Immature natural killer cell (primary cell): ENCODE measurements at regions not wholly inside any gene's neighbourhood (a gene's known extent, or its start where the extent isn't known, plus 50 kb on each side); places are given as distances from the start of the nearest gene placed in this dataset.

Experiments used
- DNase-seq, 3 donors: peaks; one replicate each; pipeline ENCODE4 v3.0.0; 2022; ENCODE audit warnings: mixed read lengths in 1 of 3
- H3K27ac Mint-ChIP-seq, 6 donors: one replicate each; pipeline ENCODE4 v1.8.0; 2020; ENCODE audit warnings: mixed read lengths in 6 of 6, mild to moderate bottlenecking in 5 of 6, inconsistent platforms in 4 of 6, moderate library complexity in 3 of 6
- H3K27me3 Mint-ChIP-seq, 3 donors: one replicate each; pipeline ENCODE4 v1.8.0; 2020 to 2021; ENCODE audit warnings: low read depth in 3 of 3, mild to moderate bottlenecking in 3 of 3, mixed read lengths in 3 of 3, moderate library complexity in 3 of 3, inconsistent platforms in 1 of 3
- H3K36me3 Mint-ChIP-seq, 3 donors: one replicate each; pipeline ENCODE4 v1.8.0; 2020; ENCODE audit warnings: mixed read lengths in 3 of 3, inconsistent platforms in 2 of 3, mild to moderate bottlenecking in 2 of 3
- H3K4me1 Mint-ChIP-seq, 2 donors: one replicate each; pipeline ENCODE4 v1.8.0; 2020; ENCODE audit warnings: inconsistent platforms in 2 of 2, mild to moderate bottlenecking in 2 of 2, mixed read lengths in 2 of 2, moderate library complexity in 1 of 2
- H3K4me3 Mint-ChIP-seq, 5 donors: one replicate each; pipeline ENCODE4 v1.8.0; 2020; ENCODE audit warnings: mild to moderate bottlenecking in 5 of 5, mixed read lengths in 5 of 5, inconsistent platforms in 3 of 5, moderate library complexity in 3 of 5
- H3K9me3 Mint-ChIP-seq, 6 donors: one replicate each; pipeline ENCODE4 v1.8.0; 2020; ENCODE audit warnings: mild to moderate bottlenecking in 6 of 6, mixed read lengths in 6 of 6, inconsistent platforms in 4 of 6, moderate library complexity in 3 of 6

- H3K4me3 Mint-ChIP-seq, result no peak overlapping the region
- DNase-seq, result no peak
- H3K36me3 Mint-ChIP-seq, result peaks cover 1 to 7% (median 3%) of the 10 kb centered on the region in 3 donors
- peaks cover 0 to 6% (median 2%) of the 10 kb centered on the region in 3 donors for H3K27me3 Mint-ChIP-seq
- no peaks in the 10 kb centered on the region for H3K4me1 Mint-ChIP-seq
- no peak overlapping the region for H3K27ac Mint-ChIP-seq
- H3K9me3 Mint-ChIP-seq, result peaks cover 8 to 36% (median 26%) of the 10 kb centered on the region in 6 donors
Observed at GRCh38 chr2:79292239-79292957, 132.8 kb upstream of the REG3A start.

GRCh38 chr2:79275863-79276262 is 116.3 kb upstream of the REG3A start:
- Mint-ChIP-seq H3K36me3 (no peaks in the 10 kb centered on the region), H3K27me3 (no peaks in the 10 kb centered on the region), H3K27ac (no peak overlapping the region), H3K9me3 (peaks cover 12 to 43% (median 17%) of the 10 kb centered on the region in 6 donors), H3K4me3 (no peak overlapping the region), H3K4me1 (no peaks in the 10 kb centered on the region)
- no peak for DNase-seq

DNA sequence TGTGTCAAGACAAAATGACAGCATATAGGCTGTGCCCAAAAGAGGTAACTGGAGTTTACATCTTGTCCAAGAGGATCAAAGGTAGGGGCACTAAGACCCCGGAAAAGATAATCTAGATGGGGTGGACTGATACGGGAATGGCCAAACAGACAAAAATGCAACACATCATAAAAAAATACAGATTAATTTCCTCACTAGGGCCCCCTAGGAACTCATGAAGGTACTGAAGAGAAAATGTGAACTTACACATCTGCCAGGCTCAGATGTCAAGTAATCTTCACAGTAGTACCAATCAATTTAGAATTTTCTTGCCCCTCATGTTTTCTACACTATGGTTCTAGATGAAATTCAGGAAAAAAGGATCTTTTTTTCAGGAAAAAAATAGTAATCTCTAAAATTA is 115.6 kb upstream of the REG3A start:
- no peaks in the 10 kb centered on the region for H3K36me3 Mint-ChIP-seq
- peaks cover 12 to 48% (median 18%) of the 10 kb centered on the region in 6 donors for H3K9me3 Mint-ChIP-seq
- no peak overlapping the region for H3K27ac Mint-ChIP-seq
- H3K4me1 Mint-ChIP-seq, result no peaks in the 10 kb centered on the region
- H3K27me3 Mint-ChIP-seq, result no peaks in the 10 kb centered on the region
- H3K4me3 Mint-ChIP-seq, result no peak overlapping the region
- DNase-seq, result no peak

- Mint-ChIP-seq H3K9me3 (peaks cover 12 to 52% (median 18%) of the 10 kb centered on the region in 6 donors), H3K27me3 (no peaks in the 10 kb centered on the region), H3K36me3 (no peaks in the 10 kb centered on the region), H3K4me3 (no peak overlapping the region), H3K4me1 (no peaks in the 10 kb centered on the region), H3K27ac (no peak overlapping the region)
- no peak for DNase-seq
Observed at GRCh38 chr2:79272616-79273015, 113.1 kb upstream of the REG3A start.

DNA sequence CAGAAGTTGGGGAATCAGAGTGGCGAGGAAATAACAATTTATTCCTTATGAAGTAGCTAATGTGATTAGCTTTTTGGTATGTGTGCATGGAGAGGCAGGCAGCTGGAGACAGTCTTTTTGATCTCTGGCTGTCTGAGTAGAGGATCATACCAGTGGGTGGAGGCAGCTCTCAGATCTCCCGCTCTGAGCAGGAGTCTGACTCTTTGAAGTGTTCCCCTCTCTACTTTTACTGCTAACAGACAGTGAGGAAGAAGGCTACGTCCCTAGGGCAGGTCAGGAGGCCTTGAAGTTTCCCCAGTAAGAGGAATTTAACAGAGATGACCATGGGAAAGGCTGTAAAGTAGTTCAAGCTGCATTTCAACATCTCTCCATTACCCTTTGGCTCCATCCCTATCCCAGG is 111.9 kb upstream of the REG3A start:
- no peak for DNase-seq
- H3K4me1 Mint-ChIP-seq, result no peaks in the 10 kb centered on the region
- no peaks in the 10 kb centered on the region for H3K36me3 Mint-ChIP-seq
- H3K27ac Mint-ChIP-seq, result no peak overlapping the region
- peaks cover 8 to 55% (median 20%) of the 10 kb centered on the region in 6 donors for H3K9me3 Mint-ChIP-seq
- H3K4me3 Mint-ChIP-seq, result no peak overlapping the region
- no peaks in the 10 kb centered on the region for H3K27me3 Mint-ChIP-seq

DNA sequence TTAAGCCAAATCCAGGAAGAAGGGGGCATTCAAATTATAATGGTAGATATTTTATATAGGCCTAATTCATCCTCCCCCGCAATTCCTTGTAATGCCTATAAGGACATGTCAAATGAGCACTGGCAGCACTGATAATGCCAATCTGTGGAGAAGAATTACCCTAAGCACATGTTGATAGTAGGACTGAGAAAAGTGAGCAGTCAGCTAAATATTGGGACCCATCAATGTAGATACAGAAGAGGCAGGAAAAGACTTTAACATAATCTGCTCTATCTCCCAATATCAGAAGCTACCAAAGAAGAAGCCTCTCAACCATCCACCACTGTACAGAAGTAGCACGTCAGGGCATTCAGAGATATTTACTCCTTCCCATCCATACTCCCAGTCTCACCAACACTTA is 101.3 kb upstream of the REG3A start:
- Mint-ChIP-seq H3K27me3 (peaks cover 0 to 4% (median 0%) of the 10 kb centered on the region in 3 donors), H3K4me3 (no peak overlapping the region), H3K27ac (no peak overlapping the region), H3K4me1 (no peaks in the 10 kb centered on the region), H3K9me3 (peaks cover 8 to 46% (median 20%) of the 10 kb centered on the region in 6 donors), H3K36me3 (no peaks in the 10 kb centered on the region)
- DNase-seq, result no peak

- H3K36me3 Mint-ChIP-seq, result no peaks in the 10 kb centered on the region
- peaks cover 9 to 37% (median 19%) of the 10 kb centered on the region in 6 donors for H3K9me3 Mint-ChIP-seq
- peaks cover 0 to 4% (median 0%) of the 10 kb centered on the region in 3 donors for H3K27me3 Mint-ChIP-seq
- H3K27ac Mint-ChIP-seq, result no peak overlapping the region
- H3K4me3 Mint-ChIP-seq, result no peak overlapping the region
- no peak for DNase-seq
- no peaks in the 10 kb centered on the region for H3K4me1 Mint-ChIP-seq
Observed at GRCh38 chr2:79259959-79260358, 100.4 kb upstream of the REG3A start.

GRCh38 chr2:79259296-79259695 is 99.7 kb upstream of the REG3A start:
- H3K36me3 Mint-ChIP-seq, result no peaks in the 10 kb centered on the region
- peaks cover 9 to 33% (median 18%) of the 10 kb centered on the region in 6 donors for H3K9me3 Mint-ChIP-seq
- DNase-seq, result no peak
- no peaks in the 10 kb centered on the region for H3K4me1 Mint-ChIP-seq
- H3K27me3 Mint-ChIP-seq, result peaks cover 0 to 4% (median 0%) of the 10 kb centered on the region in 3 donors
- H3K27ac Mint-ChIP-seq, result no peak overlapping the region
- no peak overlapping the region for H3K4me3 Mint-ChIP-seq

- Mint-ChIP-seq H3K36me3 (no peaks in the 10 kb centered on the region), H3K4me3 (no peak overlapping the region), H3K4me1 (no peaks in the 10 kb centered on the region), H3K27me3 (peaks cover 0 to 6% (median 0%) of the 10 kb centered on the region in 3 donors), H3K9me3 (peaks cover 5 to 33% (median 15%) of the 10 kb centered on the region in 6 donors), H3K27ac (no peak overlapping the region)
- no peak for DNase-seq
Observed at GRCh38 chr2:79253243-79253774, 93.8 kb upstream of the REG3A start.

DNA sequence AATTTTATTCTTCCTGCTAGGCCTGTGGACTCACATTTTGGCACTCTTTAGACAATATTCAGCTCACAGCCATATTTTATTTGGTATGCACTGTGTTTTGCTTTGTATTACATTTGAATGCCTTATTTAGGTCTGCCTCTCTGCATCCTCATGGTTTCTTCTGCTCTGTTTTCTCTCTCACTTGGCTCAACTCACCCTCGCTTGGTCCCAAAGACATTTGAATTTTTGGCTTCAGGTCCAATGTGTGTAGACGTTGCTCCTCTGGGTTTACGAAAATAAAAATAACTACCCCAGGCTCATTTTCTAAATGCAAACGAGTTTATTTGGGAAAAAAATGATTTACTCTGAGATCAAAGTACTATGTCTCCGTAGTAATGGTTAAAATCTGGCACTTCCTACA is 91.1 kb upstream of the REG3A start:
- Mint-ChIP-seq H3K27me3 (peaks cover 0 to 4% (median 0%) of the 10 kb centered on the region in 3 donors), H3K4me1 (no peaks in the 10 kb centered on the region), H3K9me3 (peaks cover 1 to 35% (median 10%) of the 10 kb centered on the region in 6 donors), H3K36me3 (no peaks in the 10 kb centered on the region), H3K4me3 (no peak overlapping the region), H3K27ac (no peak overlapping the region)
- no peak for DNase-seq

GRCh38 chr2:79248776-79249175 is 89.2 kb upstream of the REG3A start:
- Mint-ChIP-seq H3K4me1 (no peaks in the 10 kb centered on the region), H3K9me3 (peaks cover 1 to 36% (median 12%) of the 10 kb centered on the region in 6 donors), H3K36me3 (no peaks in the 10 kb centered on the region), H3K4me3 (no peak overlapping the region), H3K27ac (no peak overlapping the region), H3K27me3 (peaks cover 0 to 4% (median 0%) of the 10 kb centered on the region in 3 donors)
- no peak for DNase-seq

DNA sequence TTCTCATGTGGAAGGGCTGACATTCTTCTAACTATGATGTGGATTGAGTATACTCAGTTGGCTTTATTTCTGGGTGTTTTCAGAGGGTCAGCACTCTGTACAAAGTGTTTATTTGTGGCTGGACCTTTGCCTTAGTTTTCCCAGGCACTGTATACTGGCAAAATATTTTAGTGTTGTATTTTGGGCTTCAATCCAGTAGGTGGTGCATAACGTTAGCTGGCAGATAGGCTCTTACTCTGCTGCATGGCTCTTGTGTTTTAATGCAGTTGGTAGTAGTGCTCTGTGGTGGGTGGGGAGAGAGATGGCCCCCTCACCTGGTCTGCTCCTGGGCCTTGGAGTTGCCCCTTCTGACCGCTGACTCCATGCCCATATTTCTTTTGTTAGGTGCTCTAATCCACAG is 75.6 kb upstream of the REG3A start:
- H3K27me3 Mint-ChIP-seq, result peaks cover 0 to 3% (median 0%) of the 10 kb centered on the region in 3 donors
- no peaks in the 10 kb centered on the region for H3K4me1 Mint-ChIP-seq
- H3K4me3 Mint-ChIP-seq, result no peak overlapping the region
- H3K27ac Mint-ChIP-seq, result no peak overlapping the region
- no peak for DNase-seq
- peaks cover 6 to 28% (median 15%) of the 10 kb centered on the region in 6 donors for H3K9me3 Mint-ChIP-seq
- no peaks in the 10 kb centered on the region for H3K36me3 Mint-ChIP-seq

DNA sequence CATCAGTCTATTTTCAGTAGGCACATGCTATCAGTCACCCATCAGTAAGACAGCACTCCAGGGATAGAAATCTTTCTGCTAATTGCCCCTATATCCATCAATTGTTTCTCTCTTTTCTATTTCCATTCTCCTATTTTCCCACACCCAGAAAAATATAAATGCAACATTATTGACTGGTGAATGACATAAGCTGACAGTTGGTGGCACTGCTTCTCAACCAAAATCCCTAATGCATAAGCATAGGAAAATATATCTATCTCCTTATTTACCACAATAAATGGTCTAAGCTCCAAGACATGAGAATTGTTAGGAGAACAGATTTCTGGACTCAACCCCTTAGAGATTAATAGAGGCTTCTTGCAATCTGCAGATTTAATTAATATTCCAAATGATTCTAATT is 64.0 kb upstream of the REG3A start:
- no peaks in the 10 kb centered on the region for H3K4me1 Mint-ChIP-seq

DNA sequence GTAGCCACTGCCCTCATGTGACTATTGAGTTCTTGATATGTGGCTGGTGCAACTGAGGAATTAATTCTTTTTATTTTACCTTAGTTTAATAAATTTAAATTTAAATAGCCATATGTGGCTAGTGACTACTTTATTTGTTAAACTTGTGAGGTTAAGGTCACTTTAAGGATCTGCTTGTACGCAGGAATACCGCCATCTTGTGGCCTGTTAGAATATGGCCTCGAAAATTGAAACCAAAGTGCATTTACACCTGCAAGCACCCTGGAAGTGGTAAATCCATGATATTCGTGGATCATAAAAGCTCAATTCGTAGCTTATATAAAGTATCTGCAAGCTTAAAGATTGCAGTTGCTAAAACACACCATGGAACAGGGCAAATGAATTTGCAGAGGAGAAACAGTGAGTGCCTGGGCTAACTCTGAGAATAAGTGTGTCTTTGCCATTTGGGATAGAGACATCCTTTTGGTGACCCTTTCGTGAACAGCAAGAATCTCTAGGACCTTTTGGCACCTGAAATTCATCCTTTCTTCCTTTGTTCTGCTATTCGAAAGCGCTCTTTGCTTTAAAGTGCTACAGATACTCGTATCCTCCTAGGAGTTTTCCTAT is 59.9 kb upstream of the REG3A start:
- no peak for DNase-seq
- Mint-ChIP-seq H3K36me3 (no peaks in the 10 kb centered on the region), H3K27me3 (peaks cover 0 to 5% (median 0%) of the 10 kb centered on the region in 3 donors), H3K9me3 (peaks cover 0 to 21% (median 5%) of the 10 kb centered on the region in 6 donors), H3K4me1 (no peaks in the 10 kb centered on the region), H3K4me3 (no peak overlapping the region), H3K27ac (no peak overlapping the region)

More for the DNA sequence above, 64.0 kb upstream of the REG3A start:
- Mint-ChIP-seq H3K36me3 (no peaks in the 10 kb centered on the region), H3K27ac (no peak overlapping the region), H3K4me3 (no peak overlapping the region), H3K9me3 (peaks cover 0 to 20% (median 7%) of the 10 kb centered on the region in 6 donors), H3K27me3 (peaks cover 0 to 2% (median 0%) of the 10 kb centered on the region in 3 donors)
- DNase-seq, result no peak
